Psoas muscle (tissue), 7 donors: ENCODE measurements at regions not wholly inside any gene's neighbourhood (a gene's known extent, or its start where the extent isn't known, plus 50 kb on each side); places are given as distances from the start of the nearest gene placed in this dataset.
"Not testable (repeated sequence)": the region's sequence is repeated elsewhere in the genome, so short reads cannot be mapped to it uniquely, and the experiment has no call there.

Source experiments
- ATAC-seq, 4 donors: fragments of 200-7000 bp; cut with Tn5 transposase; one replicate each; pipeline ENCODE4 v1.9.1; 2020; ENCODE audit warnings: moderate library complexity in 3 of 4, mild to moderate bottlenecking in 2 of 4
- DNase-seq, 2 donors: peaks; one replicate each; pipeline ENCODE4 v3.0.0-alpha.2; 2020
- H3K27ac ChIP-seq: fragments of 200-600 bp; one replicate; pipeline ENCODE4 v1.8.0; 2022
- H3K27me3 ChIP-seq, 3 donors: fragments of 200-600 bp in 1 of 3; one replicate each; pipeline versions ENCODE4 v1.6.1 to v1.8.0; 2013 to 2022; ENCODE audit warnings: low read length in 2 of 3, mild to moderate bottlenecking in 2 of 3, moderate library complexity in 1 of 3; ENCODE audit not compliant: insufficient read depth in 3 of 3
- H3K36me3 ChIP-seq, 2 donors: fragments of 200-600 bp in 1 of 2; one replicate each; pipeline versions ENCODE4 v1.6.1 to v1.8.0; 2013 to 2022; ENCODE audit warnings: low read depth in 1 of 2, mild to moderate bottlenecking in 1 of 2, moderate library complexity in 1 of 2; ENCODE audit not compliant: insufficient read depth in 1 of 2
- H3K4me1 ChIP-seq: fragments of 200-600 bp; one replicate; pipeline ENCODE4 v1.8.0; 2022
- H3K4me3 ChIP-seq: fragments of 200-600 bp; one replicate; pipeline ENCODE4 v1.8.0; 2022; ENCODE audit warnings: mild to moderate bottlenecking
- H3K9me3 ChIP-seq: fragments of 200-600 bp; one replicate; pipeline ENCODE4 v1.8.0; 2022
- CTCF ChIP-seq: fragments of 200-600 bp; IDR thresholded peaks from one replicate; pipeline ENCODE4 v1.8.0; 2022; ENCODE audit warnings: antibody characterized with exemption
- WGBS, 3 donors: extraction: QIAGEN DNeasy Blood & Tissue Kit; methylation state at CpG; one replicate each; pipeline versions ENCODE4 v1.1.6 to v1.1.7; 2013; 5-methylcytosine and 5-hydroxymethylcytosine counted together
- intact Hi-C, 2 donors: fragments of 100-400 bp; cut with DNase I; formaldehyde crosslinking; loops; one replicate each; pipeline versions ENCODE4 v1.11.0 to v1.14.2; 2022
- donor health status: healthy with polysubstance abuse.
- donor health status: DM: no; HTN: no; CAD: no; lungs with moderate emphysema.
- donor health status: Bipolar disorder and iron deficiency.
- donor health status: healthy.
- donor health status: DM: yes; HTN: yes; CAD: no.
- donor health status: DM: no; HTN: no; CAD: no.
- donor health status: DM: yes; HTN: yes; CAD: no.

GRCh38 chr5:27103486-27103885 is 65.1 kb upstream of the CDH9 start:
- no peak for TF ChIP-seq CTCF
- WGBS, 3 donors = 70 to 74% (median 70%) methylated on average over 2 of the region's 2 CpGs
- no peak overlapping the region for H3K27ac ChIP-seq
- intact Hi-C loops = no loop called here
- H3K27me3 ChIP-seq = no peaks in the 10 kb centered on the region
- no peaks in the 10 kb centered on the region for H3K36me3 ChIP-seq
- ATAC-seq (no peak), DNase-seq (no peak)
- H3K4me1 ChIP-seq = no peaks in the 10 kb centered on the region
- no peaks in the 10 kb centered on the region for H3K9me3 ChIP-seq
- H3K4me3 ChIP-seq = no peak overlapping the region

DNA sequence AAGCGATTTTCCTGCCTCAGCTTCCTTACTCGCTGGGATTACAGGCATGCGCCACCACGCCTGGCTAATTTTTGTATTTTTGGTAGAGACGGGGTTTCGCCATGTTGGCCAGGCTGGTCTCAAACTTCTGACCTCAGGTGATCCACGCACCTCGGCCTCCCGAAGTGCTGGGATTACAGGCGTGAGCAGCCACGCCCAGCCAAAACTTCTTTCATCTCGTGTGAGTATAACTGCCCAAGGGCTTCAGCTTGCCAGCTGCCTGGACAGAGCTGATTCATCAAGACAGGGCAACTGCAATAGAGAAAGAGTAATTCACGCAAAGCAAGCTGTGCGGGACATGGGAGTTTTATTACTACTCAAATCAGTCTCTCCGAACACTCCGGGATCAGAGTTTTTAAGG is 57.4 kb upstream of the CDH9 start:
- 90 to 94% (median 93%) methylated on average over 16 of the region's 16 CpGs for WGBS, 3 donors
- ATAC-seq, H3K27ac ChIP-seq, H3K4me3 ChIP-seq, H3K9me3 ChIP-seq, DNase-seq, H3K27me3 ChIP-seq, intact Hi-C loops, H3K36me3 ChIP-seq, H3K4me1 ChIP-seq: not testable (repeated sequence)

DNA sequence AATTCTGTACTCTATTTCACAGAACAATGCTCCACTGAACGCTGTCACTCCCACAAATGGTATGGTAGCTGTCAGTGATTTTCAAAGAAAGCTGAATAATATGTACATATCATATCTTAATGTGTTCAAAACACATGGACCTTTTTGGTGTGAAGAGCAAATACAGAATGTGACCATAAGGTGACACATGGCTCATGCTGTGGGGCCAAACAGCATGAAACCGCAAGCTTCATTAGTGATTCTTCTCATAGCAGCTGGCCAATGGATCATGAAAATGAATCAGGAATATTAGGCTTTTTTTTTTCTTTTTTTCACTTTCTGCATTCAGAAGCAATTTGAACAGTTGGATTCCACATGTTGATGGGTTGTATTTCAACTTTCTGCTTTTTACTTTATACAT is 54.9 kb upstream of the CDH9 start:
- intact Hi-C loops = no loop called here
- Histone ChIP-seq H3K36me3 (no peaks in the 10 kb centered on the region), H3K4me1 (no peaks in the 10 kb centered on the region), H3K27ac (no peak overlapping the region), H3K4me3 (no peak overlapping the region), H3K9me3 (no peaks in the 10 kb centered on the region), H3K27me3 (no peaks in the 10 kb centered on the region)
- DNase-seq (no peak), ATAC-seq (no peak)
- no peak for TF ChIP-seq CTCF
- WGBS, 3 donors = 48 to 62% (median 56%) methylated on average over 2 of the region's 2 CpGs

DNA sequence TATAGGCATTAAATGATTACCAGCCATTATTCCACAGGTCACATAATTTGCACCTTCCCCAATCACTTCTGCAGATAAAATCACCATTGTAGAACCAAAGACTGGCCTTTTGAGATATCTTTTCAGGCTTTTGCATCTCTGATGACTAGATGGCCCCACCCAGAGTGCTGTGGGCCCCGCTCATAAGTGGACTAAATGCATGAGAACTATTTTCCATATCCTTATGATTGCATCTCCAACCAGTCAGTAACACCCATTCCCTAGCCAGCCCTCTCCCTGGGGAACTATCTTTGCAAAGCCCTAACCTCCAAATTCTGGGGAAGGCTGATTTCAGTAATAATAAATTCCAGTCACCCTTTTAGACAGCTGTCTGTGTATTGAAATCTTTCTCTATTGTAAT is 53.5 kb upstream of the CDH9 start:
- Histone ChIP-seq H3K36me3 (no peaks in the 10 kb centered on the region), H3K27me3 (no peaks in the 10 kb centered on the region), H3K4me1 (no peaks in the 10 kb centered on the region), H3K9me3 (no peaks in the 10 kb centered on the region), H3K27ac (no peak overlapping the region), H3K4me3 (no peak overlapping the region)
- WGBS, 3 donors = 64 to 67% (median 64%) methylated on average over 1 of the region's 1 CpG
- no peak for TF ChIP-seq CTCF
- intact Hi-C loops = no loop called here
- DNase-seq (no peak), ATAC-seq (no peak)

- ATAC-seq, H3K4me3 ChIP-seq, H3K27me3 ChIP-seq, H3K4me1 ChIP-seq, H3K36me3 ChIP-seq, H3K27ac ChIP-seq, intact Hi-C loops, DNase-seq, H3K9me3 ChIP-seq: not testable (repeated sequence)
- 91 to 97% (median 92%) methylated on average over 4 of the region's 4 CpGs for WGBS, 3 donors
Measured at GRCh38 chr5:27088822-27089221, 50.4 kb upstream of the CDH9 start.
